HG03457 (cell line): ENCODE measurements at regions not wholly inside any gene's neighbourhood (a gene's known extent, or its start where the extent isn't known, plus 50 kb on each side); places are given as distances from the start of the nearest gene placed in this dataset.
"Not testable (repeated sequence)": the region's sequence is repeated elsewhere in the genome, so short reads cannot be mapped to it uniquely, and the experiment has no call there.

Experiments
- ATAC-seq: cut with Tn5 transposase; IDR thresholded peaks from one replicate; pipeline ENCODE4 v1.9.1; 2021; ENCODE audit warnings: moderate number of reproducible peaks; ENCODE audit not compliant: unreplicated experiment

DNA sequence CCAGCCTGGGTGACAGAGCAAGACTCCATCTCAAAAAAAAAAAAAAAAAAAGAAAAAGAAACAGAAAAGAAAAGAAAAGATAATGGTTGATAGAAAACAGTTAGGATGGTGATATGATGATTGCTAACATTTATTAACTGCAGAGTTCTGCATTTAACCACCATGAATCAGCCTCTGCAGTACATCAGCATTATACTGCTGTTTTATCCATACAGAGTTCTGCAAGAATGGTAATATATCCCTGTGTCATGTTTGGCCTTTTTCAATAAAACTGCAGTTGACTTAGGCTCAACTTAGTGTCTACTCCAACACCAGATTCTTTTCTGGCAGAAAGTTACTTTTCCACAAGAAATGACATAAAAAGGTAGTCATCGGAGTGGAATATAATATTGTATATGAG is 62.6 kb downstream of the DUSP6 start:
- ATAC-seq: no peak

- no peak for ATAC-seq
Measured at GRCh38 chr12:89288959-89289358, 63.3 kb downstream of the DUSP6 start.

GRCh38 chr12:89286501-89286900 is 65.8 kb downstream of the DUSP6 start:
- ATAC-seq: no peak

GRCh38 chr12:89281539-89281867 is 70.8 kb downstream of the DUSP6 start:
- ATAC-seq: no peak

GRCh38 chr12:89280833-89281538 is 71.3 kb downstream of the DUSP6 start:
- no peak for ATAC-seq

DNA sequence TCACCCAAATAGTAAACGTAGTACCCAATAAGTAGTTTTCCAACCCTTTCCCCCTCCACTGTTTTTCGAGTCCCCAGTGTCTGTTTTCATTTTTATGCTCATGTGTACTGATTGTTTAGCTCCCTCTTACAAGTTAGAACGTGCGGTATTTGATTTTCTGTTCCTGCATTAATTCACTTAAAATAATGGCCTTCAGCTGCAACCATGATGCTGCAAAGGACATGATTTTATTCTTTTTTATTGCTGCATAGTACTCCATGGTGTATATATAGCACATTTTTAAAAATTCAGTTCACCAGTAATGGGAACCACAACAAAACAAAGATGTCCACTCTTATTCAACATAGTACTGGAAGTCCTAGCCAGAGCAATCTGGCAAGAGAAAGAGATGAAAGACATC is 72.8 kb downstream of the DUSP6 start:
- no peak for ATAC-seq

- no peak for ATAC-seq
Measured at GRCh38 chr12:89278862-89279261, 73.4 kb downstream of the DUSP6 start.

GRCh38 chr12:89278169-89278568 is 74.1 kb downstream of the DUSP6 start:
- ATAC-seq: no peak

GRCh38 chr12:89276860-89277259 is 75.4 kb downstream of the DUSP6 start:
- no peak for ATAC-seq

DNA sequence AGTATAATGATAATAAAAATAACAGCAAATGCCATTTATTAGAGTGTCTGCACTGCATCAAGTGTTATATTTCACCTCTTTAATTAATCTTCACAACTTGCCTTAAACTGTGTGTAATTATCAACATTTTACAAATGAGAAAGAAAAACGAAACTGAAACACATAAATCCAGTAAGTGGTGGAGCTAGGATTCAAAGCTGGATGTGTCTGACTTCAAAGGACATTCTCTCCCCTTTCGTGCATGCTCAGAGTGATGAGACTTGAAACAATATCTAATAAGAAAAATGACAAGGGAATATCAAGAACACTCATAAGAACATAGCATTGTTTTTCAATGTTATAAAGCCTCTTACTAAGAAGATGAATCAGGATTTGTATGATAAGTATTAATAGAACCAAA is 78.8 kb downstream of the DUSP6 start:
- no peak for ATAC-seq

DNA sequence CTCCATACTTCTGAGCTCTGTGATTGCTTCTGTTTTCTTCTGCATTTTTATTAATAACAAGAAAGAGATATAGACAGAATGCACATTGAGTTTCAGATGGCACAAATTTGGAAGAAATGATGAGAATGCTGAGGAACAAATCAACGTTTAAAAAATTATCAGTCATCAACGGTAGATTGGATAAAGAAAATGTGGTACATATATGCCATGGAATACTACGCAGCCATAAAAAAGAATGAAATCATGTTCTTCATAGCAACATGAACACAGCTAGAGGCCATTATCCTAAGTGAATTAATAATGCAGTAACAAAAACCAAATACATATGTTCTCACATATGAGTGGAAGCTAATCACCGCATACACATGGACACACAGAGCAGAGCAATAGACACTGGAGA is 81.8 kb downstream of the DUSP6 start:
- ATAC-seq: no peak

DNA sequence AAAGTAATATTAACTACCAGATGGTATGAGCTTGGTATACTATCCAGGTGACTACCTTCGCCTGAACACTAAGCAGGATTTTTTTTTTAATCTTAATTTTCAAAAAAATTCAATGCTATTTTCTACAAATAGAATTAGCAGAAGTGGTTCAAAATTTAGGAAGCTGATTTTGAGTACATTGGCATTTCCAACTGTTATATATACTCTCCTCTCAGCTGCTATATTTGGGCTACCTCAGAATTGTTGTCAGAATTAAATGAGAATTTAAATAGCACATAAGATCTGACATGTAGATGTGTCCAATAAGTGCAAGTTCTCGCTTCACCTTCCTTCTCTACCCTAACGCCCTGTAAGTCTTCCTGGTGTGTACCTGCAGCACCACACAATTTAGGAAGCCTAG is 83.1 kb downstream of the DUSP6 start:
- no peak for ATAC-seq

- no peak for ATAC-seq
Measured at GRCh38 chr12:89267404-89267803, 84.9 kb downstream of the DUSP6 start.

DNA sequence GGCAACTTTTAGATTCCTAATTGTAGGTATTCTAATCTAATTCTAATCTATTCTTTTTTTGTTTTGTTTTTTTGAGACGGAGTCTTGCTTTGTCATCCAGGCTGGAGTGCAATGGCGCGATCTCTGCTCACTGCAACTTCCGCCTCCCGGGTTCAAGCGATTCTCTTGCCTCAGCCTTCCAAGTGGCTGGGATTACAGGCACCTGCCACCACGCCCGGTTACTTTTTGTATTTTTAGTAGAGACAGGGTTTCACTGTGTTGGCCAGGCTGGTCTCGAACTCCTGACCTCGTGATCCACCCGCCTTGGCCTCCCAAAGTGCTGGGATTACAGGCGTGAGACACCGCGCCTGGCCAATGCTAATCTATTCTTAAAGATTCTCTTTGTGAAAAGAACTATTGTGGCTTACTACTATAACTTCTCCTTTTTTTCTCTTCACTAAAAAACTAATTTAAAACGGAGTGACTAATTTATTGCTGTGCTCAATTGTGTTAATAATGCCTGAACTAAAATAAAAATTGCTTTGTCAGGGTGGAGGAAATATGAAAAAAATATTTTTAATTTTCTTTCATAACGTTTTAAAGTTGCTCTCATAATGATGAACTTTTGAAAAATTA is 85.6 kb downstream of the DUSP6 start:
- ATAC-seq: not testable (repeated sequence)

- ATAC-seq: no peak
Measured at GRCh38 chr12:89264837-89265236, 87.5 kb downstream of the DUSP6 start.

GRCh38 chr12:89263900-89264299 is 88.4 kb downstream of the DUSP6 start:
- ATAC-seq: no peak

DNA sequence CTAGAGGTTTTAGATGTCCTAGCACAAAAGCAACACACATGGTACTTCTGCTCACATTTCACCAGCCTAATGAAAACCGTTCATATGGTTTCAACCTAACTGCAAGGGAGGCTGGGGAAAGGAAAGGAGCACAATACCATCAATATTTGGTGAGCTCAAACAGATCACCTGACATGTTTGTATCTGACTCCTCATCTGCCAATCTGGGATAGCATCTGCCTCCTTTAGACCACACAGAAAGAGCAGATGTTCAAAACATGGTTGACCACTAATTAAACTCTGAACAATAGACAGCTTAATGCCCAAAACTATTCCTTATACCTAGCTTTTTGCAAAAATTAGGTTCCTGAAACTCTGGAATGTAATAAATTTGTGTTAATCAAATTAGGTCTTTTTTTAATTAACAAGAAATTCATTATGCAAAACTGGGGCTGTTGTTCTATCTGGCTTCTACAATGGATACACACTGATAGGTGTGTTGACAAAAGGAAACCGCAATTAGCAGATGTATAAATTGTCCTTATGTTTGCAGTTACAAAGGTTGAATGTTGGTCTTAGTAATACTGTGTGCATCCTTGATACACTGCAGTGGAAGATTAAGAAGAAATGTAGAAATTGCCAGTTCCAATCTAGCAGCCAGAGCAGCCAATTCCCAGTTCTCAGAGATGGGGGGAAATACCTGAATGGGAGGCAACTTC is 89.3 kb downstream of the DUSP6 start:
- no peak for ATAC-seq

DNA sequence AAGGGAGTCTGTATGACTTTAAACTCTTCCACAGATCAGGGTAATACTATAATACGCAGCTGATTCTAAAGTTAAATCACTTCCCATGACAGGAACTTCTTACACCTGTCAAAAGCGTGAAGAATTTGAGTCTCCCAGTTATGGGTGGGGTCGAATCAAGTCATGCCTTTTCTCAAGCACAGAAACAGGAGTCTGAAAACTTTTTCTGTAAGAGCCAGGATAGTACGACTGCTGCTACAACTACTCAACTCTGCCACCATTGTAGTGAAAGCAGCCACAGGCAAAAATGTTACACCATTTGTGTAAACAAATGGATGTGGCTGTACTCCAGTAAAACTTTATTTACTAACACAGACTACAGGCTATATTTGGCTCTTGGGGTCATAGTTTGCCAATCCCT is 90.3 kb downstream of the DUSP6 start:
- no peak for ATAC-seq

DNA sequence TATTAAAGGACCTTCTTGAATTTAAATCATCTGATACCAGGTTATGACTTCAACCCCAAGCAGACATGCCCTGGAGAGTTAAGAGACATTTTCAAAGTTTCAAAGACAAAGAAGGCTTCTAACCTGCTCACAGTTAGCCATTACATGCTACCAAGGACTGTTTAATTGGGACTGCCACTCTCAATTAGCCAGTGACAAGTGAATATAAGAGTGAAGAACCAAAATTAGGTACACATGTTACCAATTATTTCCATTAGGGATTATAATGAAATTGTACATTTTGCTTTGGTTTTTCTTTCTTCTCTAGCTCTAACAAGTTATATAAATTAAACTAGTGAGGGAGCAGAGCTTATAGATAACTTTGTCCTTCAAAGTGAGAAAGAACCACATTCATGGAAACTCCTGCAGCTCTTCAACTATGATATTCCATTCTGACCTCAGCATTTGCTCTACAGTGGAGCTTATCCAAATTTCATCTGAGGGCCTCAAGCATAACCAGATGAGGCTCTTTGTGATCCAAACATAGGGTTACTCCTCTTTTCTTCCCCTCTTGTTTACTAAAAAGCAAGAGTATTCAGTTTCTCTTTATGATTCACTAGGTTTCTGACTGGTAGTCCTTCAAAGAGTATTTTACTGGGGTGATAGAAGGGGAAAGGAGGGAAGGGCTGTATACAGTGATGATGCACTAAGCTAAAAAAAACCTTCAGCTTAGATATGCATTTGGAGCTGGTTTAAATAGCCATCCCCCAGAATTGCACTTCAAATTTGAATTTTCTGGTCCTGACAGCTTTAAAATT is 91.3 kb downstream of the DUSP6 start:
- no peak for ATAC-seq

DNA sequence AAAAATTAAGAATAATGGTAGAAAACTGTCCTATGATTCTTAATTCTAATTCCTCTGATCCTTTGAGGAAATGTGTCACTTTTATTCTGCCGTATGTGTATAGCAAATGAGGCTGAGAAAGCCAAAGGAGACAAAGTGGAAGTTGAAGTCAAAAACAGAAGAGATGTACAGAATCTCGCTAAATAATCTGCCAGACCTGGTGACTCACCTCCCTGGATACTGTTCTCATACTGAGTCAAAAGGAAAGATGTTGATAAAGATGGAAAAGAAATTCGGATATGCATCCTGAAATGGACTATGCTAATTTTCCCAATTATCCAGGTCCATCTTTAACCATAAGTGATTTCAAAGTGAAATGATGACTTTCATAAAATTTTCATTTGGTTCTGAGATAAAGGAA is 92.5 kb downstream of the DUSP6 start:
- ATAC-seq: no peak

- ATAC-seq: no peak
Measured at GRCh38 chr12:89258240-89258969, 93.9 kb downstream of the DUSP6 start.
